GM23248 (cell line): ENCODE measurements at regions not wholly inside any gene's neighbourhood (a gene's known extent, or its start where the extent isn't known, plus 50 kb on each side); places are given as distances from the start of the nearest gene placed in this dataset.

Experiments
- DNase-seq: peaks from one replicate; pipeline ENCODE4 v3.0.0-alpha.2; 2015
- H2AFZ ChIP-seq: fragments of 200-600 bp; sonication (generic); 2 replicates; pipeline ENCODE4 v1.6.1; 2016; ENCODE audit warnings: antibody characterized with exemption
- H3F3A ChIP-seq: fragments of 200-600 bp; sonication (generic); 2 replicates; pipeline ENCODE4 v1.6.1; 2016; ENCODE audit warnings: mild to moderate bottlenecking, antibody characterized with exemption, mixed run types; ENCODE audit not compliant: insufficient read depth
- H3K27ac ChIP-seq: fragments of 200-600 bp; sonication (generic); 2 replicates; pipeline ENCODE4 v1.5.1; 2016; ENCODE audit warnings: mild to moderate bottlenecking
- H3K27me3 ChIP-seq: fragments of 200-600 bp; sonication (generic); replicated peaks from 2 replicates; pipeline ENCODE4 v1.6.1; 2016; ENCODE audit warnings: mild to moderate bottlenecking; ENCODE audit not compliant: insufficient read depth
- H3K36me3 ChIP-seq: fragments of 200-600 bp; sonication (generic); 2 replicates; pipeline ENCODE4 v1.6.1; 2016; ENCODE audit warnings: low read depth, mild to moderate bottlenecking
- H3K4me1 ChIP-seq: fragments of 200-600 bp; sonication (generic); 2 replicates; pipeline ENCODE4 v1.6.1; 2016; ENCODE audit warnings: mild to moderate bottlenecking; ENCODE audit not compliant: insufficient read depth
- H3K4me2 ChIP-seq: fragments of 200-600 bp; sonication (generic); one replicate; pipeline ENCODE4 v1.6.1; 2016; ENCODE audit warnings: mild to moderate bottlenecking; ENCODE audit not compliant: unreplicated experiment
- H3K4me3 ChIP-seq: fragments of 200-600 bp; sonication (generic); 2 replicates; pipeline ENCODE4 v1.5.1; 2016; ENCODE audit warnings: mild to moderate bottlenecking
- H3K79me2 ChIP-seq: fragments of 200-600 bp; sonication (generic); 2 replicates; pipeline ENCODE4 v1.6.1; 2016; ENCODE audit warnings: mild to moderate bottlenecking; ENCODE audit not compliant: insufficient read depth
- H3K9ac ChIP-seq: fragments of 200-600 bp; sonication (generic); 2 replicates; pipeline ENCODE4 v1.6.1; 2016; ENCODE audit warnings: mild to moderate bottlenecking
- H3K9me2 ChIP-seq: fragments of 200-600 bp; sonication (generic); 2 replicates; pipeline ENCODE4 v1.6.1; 2016; ENCODE audit warnings: mixed run types, mild to moderate bottlenecking, moderate library complexity; ENCODE audit not compliant: insufficient read depth
- H3K9me3 ChIP-seq: fragments of 200-600 bp; sonication (generic); one replicate; pipeline ENCODE4 v1.6.1; 2017; ENCODE audit warnings: low read depth
- H4K20me1 ChIP-seq: fragments of 200-600 bp; sonication (generic); 2 replicates; pipeline ENCODE4 v1.6.0; 2016; ENCODE audit not compliant: insufficient read depth
- EZH2 ChIP-seq: fragments of 200-600 bp; sonication (generic); IDR thresholded peaks from 2 replicates; pipeline ENCODE4 v1.6.1; 2018; ENCODE audit warnings: antibody characterized with exemption, mild to moderate bottlenecking; ENCODE audit not compliant: insufficient read depth, poor library complexity, severe bottlenecking
- EZH2phosphoT487 ChIP-seq: fragments of 200-600 bp; sonication (generic); IDR thresholded peaks from 2 replicates; pipeline ENCODE4 v1.6.1; 2018; ENCODE audit warnings: antibody characterized with exemption, moderate library complexity, mild to moderate bottlenecking, low read depth; ENCODE audit not compliant: insufficient read depth
- WGBS, 2 experiments: methylation state at CpG; one replicate each; pipeline ENCODE4 v1.1.6; 2015 to 2017; ENCODE audit warnings: low lambda C conversion rate in 2 of 2, low coverage in 1 of 2; ENCODE audit errors: missing lambda C conversion rate in 2 of 2; 5-methylcytosine and 5-hydroxymethylcytosine counted together
- in situ Hi-C: fragments of 300-500 bp; cut with MboI; formaldehyde crosslinking; loops from 2 replicates; pipeline ENCODE4 v1.15.0; 2020

DNA sequence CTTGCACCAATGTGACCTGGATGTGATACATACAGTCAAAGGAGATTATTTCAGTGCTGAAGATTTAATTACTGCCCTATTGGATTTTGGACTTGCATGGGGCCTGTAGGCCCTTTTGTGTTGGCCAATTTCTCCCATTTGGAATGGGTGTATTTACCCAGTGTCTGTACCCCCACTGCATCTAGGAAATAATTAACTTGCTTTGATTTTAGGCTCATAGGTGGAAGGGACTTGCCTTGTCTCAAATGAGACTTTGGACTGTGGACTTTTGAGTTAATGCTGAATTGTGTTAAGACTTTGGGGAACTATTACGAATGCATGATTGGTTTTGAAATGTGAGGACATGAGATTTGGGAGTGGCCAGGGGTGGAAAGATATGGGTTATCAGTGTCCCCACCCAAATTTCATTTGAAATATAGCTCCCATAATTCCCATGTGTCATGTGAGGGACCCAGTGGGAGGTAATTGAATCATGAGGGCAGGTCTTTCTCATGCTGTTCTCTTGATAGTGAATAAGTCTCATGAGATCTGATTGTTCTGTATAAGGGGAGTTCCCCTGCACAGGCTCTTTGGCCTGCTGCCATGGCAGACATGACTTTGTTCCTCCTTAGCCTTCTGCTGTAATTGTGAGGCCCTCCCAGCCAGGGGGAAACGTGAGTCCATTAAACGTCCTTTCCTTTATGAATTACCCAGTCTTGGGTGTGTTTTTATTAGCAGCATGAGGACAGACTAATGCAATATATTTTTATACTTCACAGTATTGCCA is 362.2 kb upstream of the SPANXN4 start:
- Histone ChIP-seq H3K27me3 (no peaks in the 10 kb centered on the region), H3K4me2 (no peak overlapping the region), H2AFZ (no peak overlapping the region), H3K4me1 (no peaks in the 10 kb centered on the region), H3K27ac (no peak overlapping the region), H3K36me3 (no peaks in the 10 kb centered on the region), H3K9ac (no peak overlapping the region), H3K9me3 (no peaks in the 10 kb centered on the region), H3F3A (no peaks in the 10 kb centered on the region), H3K4me3 (no peak overlapping the region), H3K79me2 (no peaks in the 10 kb centered on the region), H3K9me2 (no peaks in the 10 kb centered on the region), H4K20me1 (no peaks in the 10 kb centered on the region)
- in situ Hi-C loops: no loop called here
- WGBS, 2 experiments: 0 to 2% methylated on average over 3 of the region's 3 CpGs
- DNase-seq: no peak
- TF ChIP-seq EZH2phosphoT487: no peak
- no peak for TF ChIP-seq EZH2

DNA sequence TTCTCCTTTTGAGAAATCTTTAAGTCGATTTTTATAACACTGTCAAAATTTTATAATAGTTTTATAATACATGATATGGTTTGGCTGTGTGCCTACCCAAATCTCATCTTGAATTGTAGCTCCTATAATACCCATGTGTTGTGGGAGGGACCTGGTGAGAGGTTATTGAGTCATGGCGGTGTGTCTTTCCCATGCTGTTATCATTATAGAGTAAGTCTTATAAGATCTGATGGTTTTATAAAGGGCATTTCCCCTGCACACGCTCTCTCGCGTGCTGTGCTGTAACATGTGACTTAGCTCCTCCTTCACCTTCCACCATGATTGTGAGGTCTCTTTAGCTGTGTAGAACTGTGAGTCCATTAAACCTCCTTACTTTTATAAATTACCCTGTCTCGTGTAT is 364.0 kb upstream of the SPANXN4 start:
- H3F3A ChIP-seq: no peaks in the 10 kb centered on the region
- no peaks in the 10 kb centered on the region for H3K4me1 ChIP-seq
- H4K20me1 ChIP-seq: no peaks in the 10 kb centered on the region
- no peak overlapping the region for H3K9ac ChIP-seq
- no peak for DNase-seq
- no peak overlapping the region for H3K4me2 ChIP-seq
- no peaks in the 10 kb centered on the region for H3K27me3 ChIP-seq
- H3K36me3 ChIP-seq: no peaks in the 10 kb centered on the region
- H3K4me3 ChIP-seq: no peak overlapping the region
- WGBS, 2 experiments: 32 to 41% methylated on average over 6 of the region's 6 CpGs
- in situ Hi-C loops: no loop called here
- no peak overlapping the region for H2AFZ ChIP-seq
- no peak overlapping the region for H3K27ac ChIP-seq
- TF ChIP-seq EZH2 (no peak), EZH2phosphoT487 (no peak)
- H3K79me2 ChIP-seq: no peaks in the 10 kb centered on the region
- no peaks in the 10 kb centered on the region for H3K9me2 ChIP-seq
- H3K9me3 ChIP-seq: no peaks in the 10 kb centered on the region

DNA sequence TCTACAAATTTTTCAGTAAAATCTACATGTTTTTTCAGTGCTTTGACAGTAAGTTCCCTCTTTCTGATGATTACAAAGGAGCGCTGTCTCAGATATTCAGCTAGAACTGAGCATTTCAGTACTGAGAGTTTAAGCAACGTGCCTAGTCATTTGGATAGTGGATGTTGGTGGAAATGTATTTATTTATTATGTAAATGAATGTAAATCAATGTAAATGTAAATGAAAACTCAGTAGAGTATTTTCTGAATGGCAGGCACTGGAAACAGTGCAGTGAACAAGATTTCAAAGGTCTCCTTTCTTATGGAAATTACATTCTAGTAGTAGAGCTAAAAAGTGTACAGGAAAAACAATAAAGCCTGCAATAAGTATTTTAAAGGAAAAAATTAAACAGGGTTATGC is 370.2 kb upstream of the SPANXN4 start:
- Histone ChIP-seq H3K4me3 (no peak overlapping the region), H3K27ac (no peak overlapping the region), H3K9ac (no peak overlapping the region), H3K36me3 (no peaks in the 10 kb centered on the region), H2AFZ (no peak overlapping the region), H3K4me1 (no peaks in the 10 kb centered on the region), H3K4me2 (no peak overlapping the region), H4K20me1 (no peaks in the 10 kb centered on the region), H3K9me2 (no peaks in the 10 kb centered on the region), H3K27me3 (no peaks in the 10 kb centered on the region), H3K9me3 (no peaks in the 10 kb centered on the region), H3K79me2 (no peaks in the 10 kb centered on the region), H3F3A (no peaks in the 10 kb centered on the region)
- in situ Hi-C loops: no loop called here
- WGBS, 2 experiments: 27 to 40% methylated on average over 2 of the region's 2 CpGs
- TF ChIP-seq EZH2: no peak
- TF ChIP-seq EZH2phosphoT487: no peak
- no peak for DNase-seq

GRCh38 chrX:142637206-142637605 is 388.5 kb upstream of the SPANXN4 start:
- H3K9me2 ChIP-seq: no peaks in the 10 kb centered on the region
- no peaks in the 10 kb centered on the region for H3K27me3 ChIP-seq
- 0% methylated on average over 2 of the region's 2 CpGs; no CpG with 5 or more reads in 1 of the 2 experiments for WGBS, 2 experiments
- no peaks in the 10 kb centered on the region for H3K9me3 ChIP-seq
- in situ Hi-C loops: no loop called here
- H3K36me3 ChIP-seq: no peaks in the 10 kb centered on the region
- H3K27ac ChIP-seq: no peak overlapping the region
- no peaks in the 10 kb centered on the region for H3K4me1 ChIP-seq
- H3K4me2 ChIP-seq: no peak overlapping the region
- no peaks in the 10 kb centered on the region for H4K20me1 ChIP-seq
- H2AFZ ChIP-seq: no peak overlapping the region
- H3F3A ChIP-seq: no peaks in the 10 kb centered on the region
- H3K9ac ChIP-seq: no peak overlapping the region
- TF ChIP-seq EZH2: no peak
- TF ChIP-seq EZH2phosphoT487: no peak
- DNase-seq: no peak
- no peaks in the 10 kb centered on the region for H3K79me2 ChIP-seq
- no peak overlapping the region for H3K4me3 ChIP-seq
